ENCODE measurements at regions not wholly inside any gene's neighbourhood (a gene's known extent, or its start where the extent isn't known, plus 50 kb on each side); places are given as distances from the start of the nearest gene placed in this dataset.

DNA sequence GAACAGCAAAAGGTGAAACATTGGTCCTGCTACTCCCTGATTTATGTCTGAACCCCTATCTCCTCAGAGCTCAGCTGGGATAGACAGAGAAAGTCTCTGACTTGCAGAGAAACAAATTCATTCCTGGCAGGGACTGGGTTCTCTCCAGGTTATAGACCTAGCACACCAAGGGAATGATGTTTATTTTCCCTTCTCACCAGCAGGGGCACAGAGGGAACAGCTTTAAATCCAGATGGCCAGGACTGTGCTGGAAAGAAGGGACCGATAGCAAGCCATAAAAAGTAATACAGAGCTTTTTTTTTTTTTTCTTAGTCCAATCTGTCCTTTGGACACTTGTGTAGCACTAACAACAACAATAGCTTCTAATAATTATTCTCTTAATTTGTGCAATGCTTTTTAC, 141.1 kb upstream of the C9orf72 start:
- no peak overlapping the region for H3K4me3 ChIP-seq (ENCODE audit: low read depth, poor library complexity, severe bottlenecking)
- intact Hi-C loops (cut with DNase I; ENCODE audit: low total_unique reads) = no loop called here
- no peak for DNase-seq (ENCODE audit: low spot score in 2 of 2)
- TF ChIP-seq POLR2A (IDR thresholded peaks at IDR 0.05) = no peak
- TF ChIP-seq, protein P1, sequence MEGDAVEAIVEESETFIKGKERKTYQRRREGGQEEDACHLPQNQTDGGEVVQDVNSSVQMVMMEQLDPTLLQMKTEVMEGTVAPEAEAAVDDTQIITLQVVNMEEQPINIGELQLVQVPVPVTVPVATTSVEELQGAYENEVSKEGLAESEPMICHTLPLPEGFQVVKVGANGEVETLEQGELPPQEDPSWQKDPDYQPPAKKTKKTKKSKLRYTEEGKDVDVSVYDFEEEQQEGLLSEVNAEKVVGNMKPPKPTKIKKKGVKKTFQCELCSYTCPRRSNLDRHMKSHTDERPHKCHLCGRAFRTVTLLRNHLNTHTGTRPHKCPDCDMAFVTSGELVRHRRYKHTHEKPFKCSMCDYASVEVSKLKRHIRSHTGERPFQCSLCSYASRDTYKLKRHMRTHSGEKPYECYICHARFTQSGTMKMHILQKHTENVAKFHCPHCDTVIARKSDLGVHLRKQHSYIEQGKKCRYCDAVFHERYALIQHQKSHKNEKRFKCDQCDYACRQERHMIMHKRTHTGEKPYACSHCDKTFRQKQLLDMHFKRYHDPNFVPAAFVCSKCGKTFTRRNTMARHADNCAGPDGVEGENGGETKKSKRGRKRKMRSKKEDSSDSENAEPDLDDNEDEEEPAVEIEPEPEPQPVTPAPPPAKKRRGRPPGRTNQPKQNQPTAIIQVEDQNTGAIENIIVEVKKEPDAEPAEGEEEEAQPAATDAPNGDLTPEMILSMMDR (IDR thresholded peaks at IDR 0.05) = no peak
- WGBS, 2 donors = 46 to 71% methylated on average over 1 of the region's 1 CpG

DNA sequence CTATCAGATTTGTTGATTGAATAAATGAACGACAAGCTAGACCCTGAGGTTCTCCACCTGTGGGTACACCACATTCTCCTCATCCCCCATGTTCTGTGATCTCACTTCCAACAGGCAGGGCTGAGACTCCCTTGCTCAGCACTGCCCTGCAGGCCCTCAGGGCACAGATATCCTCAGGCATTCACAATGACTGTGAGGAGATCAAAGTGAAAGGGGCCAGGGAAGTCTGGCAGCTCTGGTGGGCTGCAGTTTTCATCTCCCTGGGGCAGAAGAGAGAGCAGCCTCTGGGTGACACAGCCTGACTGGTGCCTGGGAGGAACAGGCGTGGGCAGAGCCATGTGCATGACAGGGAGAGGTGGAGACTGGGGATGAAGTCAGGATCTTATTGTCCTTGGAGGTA, 142.4 kb upstream of the C9orf72 start:
- H3K4me3 ChIP-seq (ENCODE audit: low read depth, poor library complexity, severe bottlenecking) = no peak overlapping the region
- no peak for DNase-seq (ENCODE audit: low spot score in 2 of 2)
- intact Hi-C loops (cut with DNase I; ENCODE audit: low total_unique reads) = no loop called here
- WGBS, 2 donors = 76 to 77% methylated on average over 2 of the region's 2 CpGs
- TF ChIP-seq, protein P1 (IDR thresholded peaks at IDR 0.05) = no peak
- no peak for TF ChIP-seq POLR2A (IDR thresholded peaks at IDR 0.05)

DNA sequence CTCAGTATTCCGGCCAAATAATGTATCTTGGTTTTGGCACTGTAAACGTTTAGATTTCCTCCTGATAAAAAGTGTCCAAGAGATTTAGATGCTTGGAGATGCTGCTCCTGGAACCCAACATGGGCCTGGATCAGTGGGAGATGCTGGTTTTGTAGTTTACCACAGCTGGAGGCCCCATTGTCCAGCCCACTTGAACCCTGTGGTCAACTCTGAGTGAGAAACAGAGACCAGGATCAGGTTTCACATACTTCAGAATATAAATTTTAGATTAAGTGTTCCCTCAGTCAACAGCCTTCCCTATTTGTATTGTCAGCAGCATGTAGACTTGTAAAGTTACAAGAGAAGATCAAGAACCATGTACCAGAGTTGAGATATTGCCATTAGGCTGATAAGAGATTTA, 144.7 kb upstream of the C9orf72 start:
- WGBS, 2 donors = 69 to 71% methylated on average over 2 of the region's 2 CpGs
- no peak for DNase-seq (ENCODE audit: low spot score in 2 of 2)
- H3K4me3 ChIP-seq (ENCODE audit: low read depth, poor library complexity, severe bottlenecking) = no peak overlapping the region
- intact Hi-C loops (cut with DNase I; ENCODE audit: low total_unique reads) = no loop called here
- TF ChIP-seq POLR2A (IDR thresholded peaks at IDR 0.05) = no peak
- TF ChIP-seq, protein P1 (IDR thresholded peaks at IDR 0.05) = no peak

DNA sequence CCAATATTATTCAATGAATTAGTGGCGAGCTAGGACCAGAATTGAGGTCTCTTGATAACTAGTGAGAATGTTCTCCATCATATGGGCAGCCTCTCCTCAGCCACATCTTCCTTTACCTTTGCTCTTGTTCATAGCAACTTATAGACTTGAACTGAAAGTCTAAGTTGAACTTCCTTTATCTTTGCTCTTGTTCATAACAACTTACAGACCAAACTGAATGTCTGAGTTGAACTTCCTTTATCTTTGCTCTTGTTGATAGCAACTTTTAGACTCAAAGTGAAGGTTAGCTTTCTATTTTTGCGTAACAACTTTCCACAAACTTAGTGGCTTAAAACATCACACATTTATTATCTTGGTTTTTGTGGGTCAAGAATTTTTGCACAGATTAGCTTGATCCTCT, 146.4 kb upstream of the C9orf72 start:
- no peak overlapping the region for H3K4me3 ChIP-seq (ENCODE audit: low read depth, poor library complexity, severe bottlenecking)
- DNase-seq (ENCODE audit: low spot score in 2 of 2) = no peak
- WGBS, 2 donors = 81 to 87% methylated on average over 2 of the region's 2 CpGs
- intact Hi-C loops (cut with DNase I; ENCODE audit: low total_unique reads) = no loop called here
- TF ChIP-seq POLR2A (IDR thresholded peaks at IDR 0.05) = no peak
- TF ChIP-seq, protein P1 (IDR thresholded peaks at IDR 0.05) = no peak

DNA sequence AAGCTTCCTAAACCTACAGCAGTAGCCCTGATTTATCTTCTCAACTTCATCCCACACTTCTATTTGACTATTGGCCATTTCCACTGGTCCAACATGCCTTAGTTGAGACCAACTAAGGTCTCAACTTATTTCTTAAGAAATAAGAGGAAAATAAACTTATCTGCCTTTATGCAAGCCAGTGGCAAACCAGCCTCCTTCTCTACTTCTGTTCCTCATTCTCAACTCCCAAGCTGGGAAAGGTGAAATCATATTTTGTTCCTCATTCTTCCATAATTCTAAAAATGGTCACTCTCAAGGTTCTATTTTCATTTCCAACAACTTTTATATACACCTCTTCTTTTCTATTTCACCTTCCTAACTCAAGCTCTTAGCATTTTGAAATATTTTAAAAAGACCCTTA, 149.6 kb upstream of the C9orf72 start:
- no peak for DNase-seq (ENCODE audit: low spot score in 2 of 2)
- intact Hi-C loops (cut with DNase I; ENCODE audit: low total_unique reads) = no loop called here
- TF ChIP-seq, protein P1 (IDR thresholded peaks at IDR 0.05) = no peak
- TF ChIP-seq POLR2A (IDR thresholded peaks at IDR 0.05) = no peak
- no peak overlapping the region for H3K4me3 ChIP-seq (ENCODE audit: low read depth, poor library complexity, severe bottlenecking)

DNA sequence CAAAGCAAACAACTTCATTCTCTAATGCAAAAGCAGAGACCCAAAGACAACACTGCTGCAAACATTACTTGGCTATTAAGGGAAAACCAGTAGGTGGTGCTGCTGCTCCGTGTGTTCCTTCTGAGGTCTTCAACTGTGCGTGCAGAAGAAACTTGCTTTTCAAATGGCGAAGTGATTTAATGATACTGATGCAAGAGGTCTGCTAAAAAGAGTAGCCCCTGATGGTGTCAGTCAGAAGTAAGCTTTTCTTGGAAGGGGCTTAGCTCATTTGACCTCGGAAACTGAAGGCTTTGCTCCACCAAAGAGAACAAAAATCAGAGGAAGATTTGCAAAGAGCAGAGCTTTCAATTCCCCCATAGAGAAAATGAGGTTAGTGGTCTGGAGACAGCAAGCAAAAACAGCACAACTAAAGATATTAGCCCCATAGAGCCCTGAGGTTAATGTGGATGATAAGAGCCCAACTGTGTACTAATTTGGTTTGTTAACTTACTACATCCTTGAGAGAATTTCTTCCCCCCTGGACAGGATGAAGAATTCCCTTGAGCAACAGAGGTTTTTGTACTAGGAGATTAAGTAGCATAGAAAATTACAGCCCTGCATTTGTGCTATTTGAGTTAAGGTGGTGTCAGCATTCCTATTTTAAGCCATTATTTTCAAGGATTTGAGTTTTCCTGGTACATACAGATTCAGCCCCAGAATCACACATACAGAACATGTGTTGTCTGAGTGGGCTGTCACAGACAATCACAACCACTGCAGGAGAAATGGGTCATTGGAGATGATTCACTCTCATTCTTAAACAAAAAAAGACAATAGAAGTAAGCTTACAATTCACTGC, 153.2 kb upstream of the C9orf72 start:
- 1 to 2% methylated on average over 4 of the region's 4 CpGs for WGBS, 2 donors
- no peak overlapping the region for H3K4me3 ChIP-seq (ENCODE audit: low read depth, poor library complexity, severe bottlenecking)
- peak in 1 of 2 donors; percentile 51 for DNase-seq (ENCODE audit: low spot score in 2 of 2)
- TF ChIP-seq, protein P1 (IDR thresholded peaks at IDR 0.05) = no peak
- no peak for TF ChIP-seq POLR2A (IDR thresholded peaks at IDR 0.05)
- intact Hi-C loops (cut with DNase I; ENCODE audit: low total_unique reads) = no loop called here

Data from lower leg skin (tissue), 4 donors.